Keratinocyte (primary cell): ENCODE measurements at regions not wholly inside any gene's neighbourhood (a gene's known extent, or its start where the extent isn't known, plus 50 kb on each side); places are given as distances from the start of the nearest gene placed in this dataset.

Source experiments
- DNase-seq: peaks from one replicate; pipeline ENCODE4 v3.0.0-alpha.2; 2011; ENCODE audit warnings: low read depth, missing footprints, low spot score
- FAIRE-seq: peaks from 2 replicates; lab custom pipeline; 2011; peaks lifted over from hg19 to GRCh38; lab: Jason Lieb, UNC
- H2AFZ ChIP-seq: 2 replicates; pipeline ENCODE4 v1.6.0; 2012; ENCODE audit warnings: low read length, control low read depth, inconsistent platforms; ENCODE audit not compliant: control insufficient read depth
- H3K27ac ChIP-seq: 2 replicates; pipeline ENCODE4 v1.5.1; 2011; ENCODE audit warnings: low read length; ENCODE audit not compliant: control insufficient read depth, insufficient read depth
- H3K27me3 ChIP-seq: 3 replicates; pipeline ENCODE4 v1.6.0; 2011; ENCODE audit warnings: low read length; ENCODE audit not compliant: control insufficient read depth, insufficient read depth; ENCODE audit errors: extremely low read depth
- H3K36me3 ChIP-seq, 2 experiments: 2 replicates in 1 of 2; 3 replicates in 1 of 2; pipeline ENCODE4 v1.5.1; 2011; ENCODE audit warnings: low read length in 2 of 2, mild to moderate bottlenecking in 1 of 2; ENCODE audit not compliant: control insufficient read depth in 2 of 2, insufficient read depth in 2 of 2; ENCODE audit errors: extremely low read depth in 1 of 2
- H3K4me1 ChIP-seq: 3 replicates; pipeline ENCODE4 v1.5.1; 2011; ENCODE audit warnings: low read length; ENCODE audit not compliant: control insufficient read depth, insufficient read depth; ENCODE audit errors: extremely low read depth
- H3K4me2 ChIP-seq: 3 replicates; pipeline ENCODE4 v1.6.0; 2011; ENCODE audit warnings: low read depth, low read length; ENCODE audit not compliant: control insufficient read depth, insufficient read depth; ENCODE audit errors: extremely low read depth
- H3K4me3 ChIP-seq, 3 experiments: fragments of 200-600 bp in 1 of 3; sonication (generic) in 1 of 3; 2 replicates in 2 of 3; 3 replicates in 1 of 3; pipeline ENCODE4 v1.5.1; 2011 to 2016; ENCODE audit warnings: low read length in 3 of 3, mild to moderate bottlenecking in 3 of 3, control low read depth in 2 of 3, inconsistent platforms in 1 of 3, low read depth in 1 of 3, mixed read lengths in 1 of 3, mixed run types in 1 of 3, moderate library complexity in 1 of 3; ENCODE audit not compliant: control insufficient read depth in 2 of 3, insufficient read depth in 2 of 3; ENCODE audit errors: extremely low read depth in 1 of 3
- H3K79me2 ChIP-seq: 2 replicates; pipeline ENCODE4 v1.6.0; 2012; ENCODE audit warnings: low read length; ENCODE audit not compliant: control insufficient read depth, insufficient read depth
- H3K9ac ChIP-seq: 3 replicates; pipeline ENCODE4 v1.6.0; 2011; ENCODE audit warnings: low read length; ENCODE audit not compliant: control insufficient read depth, insufficient read depth; ENCODE audit errors: extremely low read depth
- H3K9me1 ChIP-seq: 3 replicates; pipeline ENCODE4 v1.6.0; 2011; ENCODE audit warnings: low read length; ENCODE audit not compliant: control insufficient read depth, insufficient read depth; ENCODE audit errors: extremely low read depth
- H3K9me3 ChIP-seq: 2 replicates; pipeline ENCODE4 v1.5.1; 2012; ENCODE audit warnings: low read depth, low read length; ENCODE audit not compliant: control insufficient read depth
- H4K20me1 ChIP-seq: 3 replicates; pipeline ENCODE4 v1.6.0; 2011; ENCODE audit warnings: low read length; ENCODE audit not compliant: control insufficient read depth, insufficient read depth; ENCODE audit errors: extremely low read depth
- EZH2 ChIP-seq: IDR thresholded peaks from one replicate; pipeline ENCODE4 v1.6.1; 2012; ENCODE audit warnings: inconsistent platforms, mild to moderate bottlenecking, low read length, moderate library complexity
- dilution Hi-C: fragments of 300-500 bp; cut with MboI; formaldehyde crosslinking; loops from one replicate; pipeline ENCODE4 v1.7.0; 2020; ENCODE audit warnings: low sequenced_read_pairs; ENCODE audit not compliant: extremely low pct_ligation_motif_present
- TF ChIP-seq, protein P1 (sequence below), 3 experiments: IDR thresholded peaks in 1 of 3; conservative IDR thresholded peaks in 1 of 3; optimal IDR thresholded peaks in 1 of 3; 2 replicates in 2 of 3; 3 replicates in 1 of 3; pipeline versions ENCODE3 to v1.5.1; 2011; ENCODE audit warnings: low read length in 3 of 3, mild to moderate bottlenecking in 3 of 3, moderate library complexity in 2 of 3, control low read depth in 1 of 3, inconsistent platforms in 1 of 3; ENCODE audit not compliant: insufficient read depth in 2 of 3; ENCODE audit errors: extremely low read depth in 1 of 3

DNA sequence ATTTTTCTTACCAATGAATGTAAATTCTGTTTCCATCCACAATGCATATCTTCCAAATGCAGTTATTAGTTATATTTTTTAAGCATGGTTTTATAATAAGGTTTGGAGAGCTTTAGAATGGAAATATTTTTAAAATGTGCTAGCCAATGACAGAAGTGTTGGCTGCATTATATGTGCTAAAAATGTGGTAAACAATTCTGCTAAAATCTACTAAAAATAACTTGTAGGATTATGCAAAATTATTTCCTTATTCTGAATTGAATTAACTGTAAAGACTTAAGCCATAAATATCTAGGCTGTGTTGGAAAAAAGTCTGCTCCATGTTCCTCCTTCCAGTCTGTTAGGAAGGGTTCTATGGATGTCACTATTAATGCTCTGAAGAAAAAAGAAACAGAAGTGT is 503.3 kb downstream of the PRR16 start:
- H3K36me3 ChIP-seq: no peaks in the 10 kb centered on the region
- no peaks in the 10 kb centered on the region for H3K9me3 ChIP-seq
- no peaks in the 10 kb centered on the region for H3K27me3 ChIP-seq
- no peak for DNase-seq
- no peak for FAIRE-seq
- dilution Hi-C loops: no loop called here
- no peak overlapping the region for H3K9ac ChIP-seq
- H2AFZ ChIP-seq: no peak overlapping the region
- TF ChIP-seq, protein P1, sequence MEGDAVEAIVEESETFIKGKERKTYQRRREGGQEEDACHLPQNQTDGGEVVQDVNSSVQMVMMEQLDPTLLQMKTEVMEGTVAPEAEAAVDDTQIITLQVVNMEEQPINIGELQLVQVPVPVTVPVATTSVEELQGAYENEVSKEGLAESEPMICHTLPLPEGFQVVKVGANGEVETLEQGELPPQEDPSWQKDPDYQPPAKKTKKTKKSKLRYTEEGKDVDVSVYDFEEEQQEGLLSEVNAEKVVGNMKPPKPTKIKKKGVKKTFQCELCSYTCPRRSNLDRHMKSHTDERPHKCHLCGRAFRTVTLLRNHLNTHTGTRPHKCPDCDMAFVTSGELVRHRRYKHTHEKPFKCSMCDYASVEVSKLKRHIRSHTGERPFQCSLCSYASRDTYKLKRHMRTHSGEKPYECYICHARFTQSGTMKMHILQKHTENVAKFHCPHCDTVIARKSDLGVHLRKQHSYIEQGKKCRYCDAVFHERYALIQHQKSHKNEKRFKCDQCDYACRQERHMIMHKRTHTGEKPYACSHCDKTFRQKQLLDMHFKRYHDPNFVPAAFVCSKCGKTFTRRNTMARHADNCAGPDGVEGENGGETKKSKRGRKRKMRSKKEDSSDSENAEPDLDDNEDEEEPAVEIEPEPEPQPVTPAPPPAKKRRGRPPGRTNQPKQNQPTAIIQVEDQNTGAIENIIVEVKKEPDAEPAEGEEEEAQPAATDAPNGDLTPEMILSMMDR (optimal IDR thresholded peaks at IDR 0.05 in 1 of 3, IDR thresholded peaks at IDR 0.05 in 1 of 3, conservative IDR thresholded peaks at IDR 0.05 in 1 of 3; ENCODE audit: extremely low read depth in 1 of 3, insufficient read depth in 2 of 3, low read length in 3 of 3): no peak
- TF ChIP-seq EZH2: no peak
- H3K27ac ChIP-seq: no peak overlapping the region
- no peaks in the 10 kb centered on the region for H3K79me2 ChIP-seq
- H3K4me3 ChIP-seq: no peak overlapping the region
- H3K4me1 ChIP-seq: no peaks in the 10 kb centered on the region
- no peaks in the 10 kb centered on the region for H4K20me1 ChIP-seq
- H3K9me1 ChIP-seq: no peaks in the 10 kb centered on the region
- no peak overlapping the region for H3K4me2 ChIP-seq

DNA sequence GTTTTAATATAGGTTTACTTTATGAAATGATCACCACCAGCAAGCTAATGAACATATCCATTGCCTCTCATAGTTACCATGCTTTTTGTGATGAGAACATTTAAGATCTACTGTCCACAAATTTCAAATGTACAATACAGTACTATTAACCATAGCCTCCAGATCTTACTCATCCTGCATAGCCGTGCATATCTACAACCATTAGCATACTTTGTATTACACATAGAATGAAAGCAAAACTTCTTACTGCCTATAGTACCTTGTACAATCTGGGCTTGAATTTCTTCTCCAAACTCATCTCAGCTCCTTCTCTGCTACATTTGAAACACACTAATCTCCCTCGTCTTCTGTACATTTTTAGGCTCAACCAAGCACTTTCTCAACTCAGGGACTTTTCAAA is 510.6 kb downstream of the PRR16 start:
- dilution Hi-C loops: no loop called here
- Histone ChIP-seq H4K20me1 (no peaks in the 10 kb centered on the region), H3K9me1 (no peaks in the 10 kb centered on the region), H3K36me3 (no peaks in the 10 kb centered on the region), H3K27ac (no peak overlapping the region), H3K4me2 (no peak overlapping the region), H3K9me3 (no peaks in the 10 kb centered on the region), H3K4me3 (no peak overlapping the region), H3K4me1 (no peaks in the 10 kb centered on the region), H3K9ac (no peak overlapping the region), H3K27me3 (no peaks in the 10 kb centered on the region), H3K79me2 (no peaks in the 10 kb centered on the region), H2AFZ (no peak overlapping the region)
- DNase-seq (no peak), FAIRE-seq (no peak)
- TF ChIP-seq, protein P1 (optimal IDR thresholded peaks at IDR 0.05 in 1 of 3, IDR thresholded peaks at IDR 0.05 in 1 of 3, conservative IDR thresholded peaks at IDR 0.05 in 1 of 3; ENCODE audit: extremely low read depth in 1 of 3, insufficient read depth in 2 of 3, low read length in 3 of 3): no peak
- no peak for TF ChIP-seq EZH2
